Spleen (tissue), 7 donors: ENCODE measurements at regions not wholly inside any gene's neighbourhood (a gene's known extent, or its start where the extent isn't known, plus 50 kb on each side); places are given as distances from the start of the nearest gene placed in this dataset.
"Not testable (repeated sequence)": the region's sequence is repeated elsewhere in the genome, so short reads cannot be mapped to it uniquely, and the experiment has no call there.

Experiments
- POLR2A ChIP-seq, 3 donors: fragments of 450-650 bp; IDR thresholded peaks; one replicate each; pipeline ENCODE4 v1.5.1; 2017; ENCODE audit warnings: antibody characterized with exemption in 3 of 3, mild to moderate bottlenecking in 1 of 3
- POLR2AphosphoS5 ChIP-seq, 3 donors: sonication (generic); formaldehyde crosslinking; IDR thresholded peaks; one replicate each; pipeline ENCODE4 v1.5.1; 2017; ENCODE audit warnings: antibody characterized with exemption in 3 of 3
- TF ChIP-seq, protein P1 (sequence below), 11 experiments: fragments of 200-600 bp in 7 of 11; fragments of 450-650 bp in 4 of 11; sonication (generic) in 4 of 11; IDR thresholded peaks in 8 of 11; conservative IDR thresholded peaks in 3 of 11; 1 replicate in 7 of 11; 2 replicates in 4 of 11; pipeline versions ENCODE4 v1.4.0 to v1.8.0; 2016 to 2021; ENCODE audit warnings: antibody characterized with exemption in 11 of 11, inconsistent platforms in 4 of 11, mild to moderate bottlenecking in 1 of 11
- donor health status: DM: no; HTN: no; CAD: no; lungs with moderate emphysema.
- donor health status: DM: no; HTN: no; CAD: no.
- donor health status: DM: no; HTN: no; CAD: no.

DNA sequence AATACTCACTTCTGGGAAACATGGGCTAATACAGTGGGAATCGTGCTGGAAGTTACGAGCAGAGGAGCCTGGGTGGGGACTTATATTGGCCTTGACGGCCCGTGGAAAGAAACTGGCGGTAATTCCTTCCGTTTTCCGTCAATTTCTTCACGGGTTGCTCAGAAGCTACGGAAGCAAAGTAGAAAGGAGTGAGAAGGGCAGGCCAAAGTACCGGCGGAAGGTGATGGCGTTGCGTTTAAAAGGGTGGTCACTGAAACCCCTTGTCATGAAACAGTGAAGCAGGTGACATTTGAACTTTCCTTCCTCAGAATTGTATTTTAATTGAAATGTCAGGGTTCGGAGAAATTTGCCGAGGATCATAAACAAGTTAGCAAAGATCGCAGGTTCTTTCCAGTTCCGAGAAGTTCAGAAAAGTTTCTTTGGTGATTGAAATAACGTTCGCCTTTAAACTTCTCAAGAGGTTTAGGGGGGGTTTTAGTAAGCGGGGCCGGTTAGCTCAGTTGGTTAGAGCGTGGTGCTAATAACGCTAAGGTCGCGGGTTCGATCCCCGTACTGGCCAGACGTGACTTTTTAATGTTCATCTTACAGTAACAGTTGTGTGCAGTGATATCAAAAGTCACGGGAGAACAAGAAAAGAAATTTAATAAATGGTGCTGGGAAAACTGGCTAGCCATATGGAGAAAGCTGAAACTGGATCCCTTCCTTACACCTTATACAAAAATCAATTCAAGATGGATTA, 96.7 kb upstream of the ZNF322 start:
- TF ChIP-seq, protein P1, sequence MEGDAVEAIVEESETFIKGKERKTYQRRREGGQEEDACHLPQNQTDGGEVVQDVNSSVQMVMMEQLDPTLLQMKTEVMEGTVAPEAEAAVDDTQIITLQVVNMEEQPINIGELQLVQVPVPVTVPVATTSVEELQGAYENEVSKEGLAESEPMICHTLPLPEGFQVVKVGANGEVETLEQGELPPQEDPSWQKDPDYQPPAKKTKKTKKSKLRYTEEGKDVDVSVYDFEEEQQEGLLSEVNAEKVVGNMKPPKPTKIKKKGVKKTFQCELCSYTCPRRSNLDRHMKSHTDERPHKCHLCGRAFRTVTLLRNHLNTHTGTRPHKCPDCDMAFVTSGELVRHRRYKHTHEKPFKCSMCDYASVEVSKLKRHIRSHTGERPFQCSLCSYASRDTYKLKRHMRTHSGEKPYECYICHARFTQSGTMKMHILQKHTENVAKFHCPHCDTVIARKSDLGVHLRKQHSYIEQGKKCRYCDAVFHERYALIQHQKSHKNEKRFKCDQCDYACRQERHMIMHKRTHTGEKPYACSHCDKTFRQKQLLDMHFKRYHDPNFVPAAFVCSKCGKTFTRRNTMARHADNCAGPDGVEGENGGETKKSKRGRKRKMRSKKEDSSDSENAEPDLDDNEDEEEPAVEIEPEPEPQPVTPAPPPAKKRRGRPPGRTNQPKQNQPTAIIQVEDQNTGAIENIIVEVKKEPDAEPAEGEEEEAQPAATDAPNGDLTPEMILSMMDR (IDR thresholded peaks at IDR 0.05 in 8 of 11, conservative IDR thresholded peaks at IDR 0.05 in 3 of 11) = not testable (repeated sequence)
- TF ChIP-seq POLR2A, POLR2AphosphoS5 (IDR thresholded peaks at IDR 0.05): not testable (repeated sequence)
